NT2/D1 (cell line): ENCODE measurements at regions not wholly inside any gene's neighbourhood (a gene's known extent, or its start where the extent isn't known, plus 50 kb on each side); places are given as distances from the start of the nearest gene placed in this dataset.

Experiments used
- SUZ12 ChIP-seq: IDR thresholded peaks from 2 replicates; pipeline ENCODE4 v1.6.1; 2011; ENCODE audit not compliant: insufficient read length, insufficient read depth; ENCODE audit errors: extremely low read depth
- ZNF274 ChIP-seq: IDR thresholded peaks from 2 replicates; pipeline ENCODE4 v1.6.1; 2011; ENCODE audit warnings: mild to moderate bottlenecking, low read depth, low read length

DNA sequence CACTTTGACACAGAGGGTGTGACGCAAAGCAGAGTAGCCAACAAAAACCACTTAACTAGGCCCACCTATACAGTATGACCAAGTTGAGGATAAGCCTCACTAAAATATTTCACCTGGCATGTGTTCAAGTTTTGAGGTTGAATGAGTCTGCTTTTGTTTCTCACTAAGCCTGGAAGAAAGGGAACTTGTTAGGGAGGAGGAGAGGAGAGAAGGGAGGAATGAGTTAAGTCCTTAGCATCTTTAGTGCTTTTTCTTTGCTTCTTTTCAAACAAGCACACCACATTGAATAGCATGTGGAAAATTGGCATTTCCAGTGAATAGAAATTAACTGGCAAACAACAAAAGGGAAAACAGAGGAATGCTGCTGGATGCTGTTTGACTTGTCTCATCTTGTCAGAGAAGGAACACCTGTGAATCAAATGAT is 461.9 kb downstream of the GJA1 start:
- TF ChIP-seq ZNF274: no peak
- TF ChIP-seq SUZ12: no peak
